HT-29 (cell line): ENCODE measurements at regions not wholly inside any gene's neighbourhood (a gene's known extent, or its start where the extent isn't known, plus 50 kb on each side); places are given as distances from the start of the nearest gene placed in this dataset.
"Not testable (repeated sequence)": the region's sequence is repeated elsewhere in the genome, so short reads cannot be mapped to it uniquely, and the experiment has no call there.

Experiments
- DNase-seq: peaks from one replicate; pipeline ENCODE4 v3.0.0-alpha.2; 2015; ENCODE audit warnings: low spot score

- DNase-seq = no peak
Measured at GRCh38 chr20:41719151-41719550, 101.0 kb upstream of the CHD6 start.

GRCh38 chr20:41717483-41717882 lies 99.3 kb upstream of the CHD6 start:
- DNase-seq = no peak

GRCh38 chr20:41716911-41717310 lies 98.7 kb upstream of the CHD6 start:
- no peak for DNase-seq

GRCh38 chr20:41716436-41716835 lies 98.3 kb upstream of the CHD6 start:
- no peak for DNase-seq

GRCh38 chr20:41715526-41715925 lies 97.3 kb upstream of the CHD6 start:
- no peak for DNase-seq

- DNase-seq = no peak
Measured at GRCh38 chr20:41714030-41714429, 95.9 kb upstream of the CHD6 start.

- DNase-seq = no peak
Measured at GRCh38 chr20:41704896-41705295, 86.7 kb upstream of the CHD6 start.

- no peak for DNase-seq
Measured at GRCh38 chr20:41702647-41703046, 84.5 kb upstream of the CHD6 start.

GRCh38 chr20:41701588-41702348 lies 83.6 kb upstream of the CHD6 start:
- DNase-seq = no peak

- DNase-seq = not testable (repeated sequence)
Measured at GRCh38 chr20:41699673-41700072, 81.5 kb upstream of the CHD6 start.

GRCh38 chr20:41697861-41698559 lies 79.8 kb upstream of the CHD6 start:
- peak; percentile 65 for DNase-seq

- DNase-seq = no peak
Measured at GRCh38 chr20:41696428-41696827, 78.3 kb upstream of the CHD6 start.

- DNase-seq = no peak
Measured at GRCh38 chr20:41694796-41695195, 76.6 kb upstream of the CHD6 start.

- DNase-seq = peak; percentile 97
Measured at GRCh38 chr20:41693136-41693979, 75.2 kb upstream of the CHD6 start.

- peak; percentile 73 for DNase-seq
Measured at GRCh38 chr20:41692479-41693135, 74.4 kb upstream of the CHD6 start.

- DNase-seq = no peak
Measured at GRCh38 chr20:41691443-41691842, 73.3 kb upstream of the CHD6 start.

- no peak for DNase-seq
Measured at GRCh38 chr20:41690702-41691101, 72.5 kb upstream of the CHD6 start.

GRCh38 chr20:41686961-41687360 lies 68.8 kb upstream of the CHD6 start:
- DNase-seq = no peak

GRCh38 chr20:41685145-41685544 lies 67.0 kb upstream of the CHD6 start:
- DNase-seq = not testable (repeated sequence)

GRCh38 chr20:41678799-41679198 lies 60.6 kb upstream of the CHD6 start:
- DNase-seq = no peak

- DNase-seq = no peak
Measured at GRCh38 chr20:41672282-41672681, 54.1 kb upstream of the CHD6 start.

- DNase-seq = no peak
Measured at GRCh38 chr20:41671143-41671542, 53.0 kb upstream of the CHD6 start.
